Glomerular visceral epithelial cell (primary cell): ENCODE measurements at regions not wholly inside any gene's neighbourhood (a gene's known extent, or its start where the extent isn't known, plus 50 kb on each side); places are given as distances from the start of the nearest gene placed in this dataset.
A peak's percentile ranks its signal among the peaks of the same experiment; 100 is the strongest.

Experiments used
- DNase-seq: peaks from one replicate; pipeline ENCODE4 v3.0.0-alpha.2; 2016; ENCODE audit errors: extremely low spot score

GRCh38 chr12:92582893-92583292 is 119.9 kb upstream of the PLEKHG7 start:
- DNase-seq: no peak

DNA sequence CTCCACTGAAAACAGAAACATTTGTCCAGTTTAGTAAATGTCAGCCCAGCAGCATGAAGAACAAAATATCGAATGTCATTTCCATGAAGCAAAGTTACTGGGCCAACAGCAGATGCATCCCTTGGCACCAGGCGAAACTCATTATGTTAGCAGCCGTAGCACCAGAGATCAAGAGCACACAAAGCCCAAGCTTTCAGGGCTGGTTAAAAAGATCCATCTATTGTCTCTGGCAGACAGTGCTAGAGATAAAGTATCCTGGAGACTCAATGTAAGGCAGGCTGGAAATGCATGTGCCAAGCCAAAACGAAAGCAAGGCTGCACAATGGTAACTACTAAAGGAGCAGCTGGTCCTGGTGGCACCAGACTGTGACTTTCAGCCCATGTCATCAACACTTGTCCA is 120.3 kb upstream of the PLEKHG7 start:
- DNase-seq: no peak

- no peak for DNase-seq
Observed at GRCh38 chr12:92581604-92582003, 121.2 kb upstream of the PLEKHG7 start.

DNA sequence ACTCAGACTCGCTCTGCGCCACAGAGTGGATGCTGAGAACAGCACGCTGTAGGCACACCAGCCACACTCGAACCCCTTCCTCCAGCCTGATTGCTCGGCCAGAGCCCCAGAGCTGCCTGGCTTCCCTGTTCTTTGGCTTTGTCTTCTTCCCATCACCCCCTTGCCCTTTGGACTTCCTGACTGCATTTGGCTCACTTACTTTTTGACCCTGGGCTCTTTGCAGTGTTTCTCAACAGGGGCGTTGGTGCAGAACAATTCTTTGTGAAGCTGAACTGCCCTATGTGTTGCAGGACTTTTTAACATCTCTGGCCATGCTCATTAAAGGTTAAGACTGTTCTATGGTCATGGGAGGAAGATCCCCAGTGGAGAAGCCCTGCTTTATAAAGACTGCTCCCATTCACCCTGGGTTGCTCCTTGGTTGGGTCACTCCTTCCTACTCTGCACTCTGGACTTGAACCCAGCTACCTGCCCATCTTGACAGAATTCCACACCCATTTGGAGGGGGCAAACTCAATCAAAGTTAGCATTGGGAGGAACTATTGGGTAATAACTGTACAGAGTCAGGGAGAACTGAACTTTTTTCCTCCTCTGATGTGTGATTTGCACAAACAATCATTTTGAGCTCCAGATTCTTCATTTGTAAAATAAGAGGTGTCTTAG is 127.7 kb upstream of the PLEKHG7 start:
- no peak for DNase-seq

DNA sequence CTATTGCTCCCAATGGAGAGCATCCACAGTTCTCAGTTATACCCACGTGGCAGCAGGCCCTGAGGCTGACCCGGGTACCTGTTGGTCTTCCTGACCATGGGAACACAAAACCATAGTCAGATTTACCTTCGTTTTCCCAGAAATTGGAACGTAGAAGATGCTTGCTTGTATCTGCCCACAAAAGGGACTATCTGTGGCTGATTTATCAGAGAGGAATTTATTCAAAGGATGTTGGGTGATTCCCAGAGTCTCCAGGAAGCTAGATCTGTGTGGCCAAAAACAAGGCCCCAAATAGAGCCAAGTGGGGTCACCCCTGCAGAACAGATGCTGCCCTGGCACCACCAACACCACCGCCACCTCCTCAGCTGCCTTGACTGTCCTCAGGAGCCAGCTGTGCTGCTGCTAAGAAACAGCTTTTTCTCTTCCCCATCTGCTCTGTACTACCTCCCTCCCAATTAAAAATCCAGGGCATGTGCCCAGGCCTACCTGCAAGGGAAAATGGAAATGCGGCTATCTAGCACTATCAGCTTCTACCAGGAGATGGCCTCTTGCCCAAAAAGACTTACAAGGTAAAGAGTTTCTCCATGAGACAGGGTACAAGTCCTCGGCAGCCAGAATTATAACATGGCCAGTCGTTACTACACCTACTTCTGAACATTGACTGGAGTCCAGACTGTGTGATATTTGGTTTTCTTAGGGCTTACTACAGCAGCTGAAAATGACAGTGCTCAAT is 128.6 kb upstream of the PLEKHG7 start:
- DNase-seq: no peak

- no peak for DNase-seq
Observed at GRCh38 chr12:92573104-92573503, 129.7 kb upstream of the PLEKHG7 start.

- DNase-seq: no peak
Observed at GRCh38 chr12:92571844-92572543, 130.8 kb upstream of the PLEKHG7 start.

- no peak for DNase-seq
Observed at GRCh38 chr12:92571169-92571568, 131.6 kb upstream of the PLEKHG7 start.

DNA sequence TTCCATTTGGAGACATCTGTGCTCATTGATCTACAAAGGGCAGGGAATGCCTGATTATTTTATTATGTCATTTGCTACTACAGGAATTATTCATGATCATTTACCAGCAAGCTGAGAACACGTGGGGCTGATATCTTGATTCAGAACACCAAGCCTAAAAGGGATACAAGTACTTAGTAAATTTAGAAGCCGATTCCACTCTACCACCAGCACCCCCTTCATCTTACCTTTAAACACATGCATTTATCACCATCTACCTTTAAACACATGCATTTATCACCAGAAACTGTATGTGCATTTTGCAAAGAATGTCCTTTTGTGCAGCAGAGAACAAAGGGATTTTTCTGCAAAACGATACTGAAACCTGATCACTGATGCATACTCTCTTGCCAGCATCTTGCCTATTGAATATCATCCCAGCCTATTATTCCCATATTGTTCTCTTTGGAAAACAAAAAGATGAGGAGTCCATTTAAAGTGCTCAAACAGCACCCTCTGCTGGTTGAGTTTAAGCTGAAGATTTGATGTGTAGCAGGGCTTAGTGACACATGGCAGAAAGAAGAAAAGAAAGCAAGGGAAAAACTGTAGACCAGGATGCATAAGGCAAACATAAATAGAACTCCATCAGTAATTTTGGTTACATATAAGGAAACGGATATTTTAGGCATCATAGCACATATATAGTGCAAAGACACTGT is 132.6 kb upstream of the PLEKHG7 start:
- peak; percentile 78 for DNase-seq

DNA sequence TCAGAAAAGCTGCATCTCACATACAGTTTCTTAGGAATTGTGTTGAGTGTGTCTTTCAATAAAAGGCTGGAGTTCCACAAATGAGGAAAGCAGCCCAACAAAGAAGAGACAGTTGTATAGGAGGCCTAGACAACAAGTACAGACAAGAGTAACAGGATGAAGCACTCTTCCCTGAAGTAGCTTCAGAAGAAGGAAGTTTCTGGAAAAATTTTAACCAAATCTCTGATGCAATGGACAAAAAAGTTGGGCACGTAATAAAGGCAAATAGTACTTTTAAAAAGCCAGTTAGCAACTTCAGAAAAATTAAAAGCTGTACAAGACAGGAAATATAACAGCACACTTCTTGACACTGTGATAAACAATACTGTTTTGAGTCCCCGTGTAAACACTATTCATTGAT is 134.1 kb upstream of the PLEKHG7 start:
- no peak for DNase-seq

GRCh38 chr12:92566448-92567019 is 136.3 kb upstream of the PLEKHG7 start:
- DNase-seq: no peak

DNA sequence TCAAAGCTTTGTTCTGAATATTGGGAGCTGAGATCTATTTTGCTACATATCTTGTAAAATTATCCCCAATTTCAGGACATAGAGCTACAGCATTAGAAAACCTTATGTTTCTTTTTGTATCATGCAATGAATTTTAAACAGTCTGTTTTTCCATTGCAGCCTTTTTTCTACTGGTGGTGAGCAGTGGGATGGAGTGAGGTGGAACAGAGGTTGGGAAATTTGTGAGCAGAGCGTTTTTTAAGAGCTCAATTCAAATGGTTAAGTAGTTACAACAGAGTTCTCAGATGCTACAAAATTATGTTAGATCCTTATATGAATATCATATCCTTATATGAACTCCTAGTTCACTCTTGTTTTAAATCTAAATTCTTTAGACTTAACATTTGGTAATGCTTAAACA is 139.0 kb upstream of the PLEKHG7 start:
- DNase-seq: no peak

DNA sequence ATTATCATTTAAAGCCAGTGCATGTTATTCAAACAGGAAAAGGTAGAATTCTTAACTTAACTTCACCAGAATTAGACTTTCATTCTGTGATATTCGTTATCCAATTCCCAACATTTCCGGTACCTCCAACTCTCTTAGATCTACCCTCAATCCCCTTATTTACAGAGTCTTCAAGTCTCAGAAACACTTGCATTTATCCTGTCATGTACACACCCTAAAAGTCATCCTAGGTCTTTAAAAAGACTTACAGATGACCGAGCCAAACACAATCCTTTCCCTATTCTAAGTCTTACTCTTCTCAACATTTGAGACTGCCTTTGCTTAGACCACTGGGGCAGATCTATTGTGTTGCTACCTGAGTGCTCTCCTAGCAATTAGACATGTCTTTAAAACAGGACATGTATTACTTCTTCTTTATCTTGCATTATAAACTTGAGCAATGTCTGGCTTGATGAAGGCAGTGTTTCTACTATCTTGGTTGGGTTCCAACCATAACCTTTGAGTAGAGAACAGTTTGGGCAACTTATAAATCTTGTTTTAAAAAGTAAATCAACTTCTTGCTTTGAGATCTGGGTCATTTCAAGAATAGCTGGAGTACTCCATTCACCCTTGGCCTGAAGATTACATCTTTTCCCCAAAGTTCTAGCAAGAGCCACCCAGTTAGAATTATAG is 140.6 kb upstream of the PLEKHG7 start:
- no peak for DNase-seq

DNA sequence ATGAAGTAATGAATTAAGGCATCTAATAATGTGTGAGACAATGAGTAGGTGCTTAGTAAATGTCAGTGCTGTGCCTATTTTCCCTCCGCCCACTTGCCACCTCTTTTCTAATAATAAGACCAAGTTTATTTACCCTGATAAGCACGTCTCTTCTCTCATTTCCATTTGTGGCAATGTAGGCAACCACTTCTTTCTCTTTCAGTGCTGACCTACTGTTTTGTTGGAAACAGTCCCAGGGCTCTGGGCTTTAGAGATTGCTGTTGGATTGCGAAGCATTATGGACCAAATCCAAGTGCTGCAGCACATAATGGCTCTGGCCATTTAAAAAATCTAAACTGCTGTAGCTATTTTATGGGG is 141.3 kb upstream of the PLEKHG7 start:
- no peak for DNase-seq

GRCh38 chr12:92560713-92561542 is 141.9 kb upstream of the PLEKHG7 start:
- DNase-seq: no peak

GRCh38 chr12:92558806-92559205 is 144.0 kb upstream of the PLEKHG7 start:
- no peak for DNase-seq

- no peak for DNase-seq
Observed at GRCh38 chr12:92558215-92558773, 144.5 kb upstream of the PLEKHG7 start.

GRCh38 chr12:92557422-92557724 is 145.4 kb upstream of the PLEKHG7 start:
- no peak for DNase-seq

DNA sequence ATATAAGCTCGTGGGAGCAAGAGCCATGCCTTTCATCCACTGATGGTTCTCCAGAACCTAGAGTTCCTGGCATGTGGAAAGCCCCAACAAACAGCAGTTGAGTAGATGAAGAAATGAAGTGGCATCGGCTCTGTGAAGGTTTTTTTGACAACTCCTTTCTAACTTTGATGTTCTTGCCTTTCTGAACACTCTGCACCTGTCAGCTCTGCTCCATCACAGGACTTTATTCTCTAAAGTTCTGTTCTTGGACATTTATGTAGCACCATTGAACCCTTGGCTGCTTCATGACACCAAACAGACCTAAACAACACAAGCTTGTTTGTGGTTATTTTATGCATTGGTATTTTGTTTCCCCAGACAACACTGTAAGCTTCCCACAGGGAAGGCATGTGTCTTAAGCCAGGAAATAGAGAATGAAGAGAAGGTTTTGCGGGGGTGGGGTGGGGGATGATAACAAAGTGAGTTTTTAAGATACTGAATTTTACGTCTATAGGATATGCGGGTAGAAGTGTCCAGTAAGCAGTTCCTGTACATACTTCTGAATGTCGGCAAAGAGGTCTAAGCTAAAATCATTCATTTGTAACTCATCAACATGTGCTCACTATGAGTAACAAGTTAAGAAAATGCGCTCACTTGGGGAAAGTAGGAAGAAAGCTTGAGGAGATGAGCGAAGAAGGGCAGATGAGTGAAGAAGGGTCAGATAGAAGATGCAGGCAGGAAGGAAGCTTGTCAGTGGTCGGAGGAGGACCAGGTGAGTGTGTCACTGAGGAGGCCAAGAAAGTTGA is 146.0 kb upstream of the PLEKHG7 start:
- DNase-seq: no peak

DNA sequence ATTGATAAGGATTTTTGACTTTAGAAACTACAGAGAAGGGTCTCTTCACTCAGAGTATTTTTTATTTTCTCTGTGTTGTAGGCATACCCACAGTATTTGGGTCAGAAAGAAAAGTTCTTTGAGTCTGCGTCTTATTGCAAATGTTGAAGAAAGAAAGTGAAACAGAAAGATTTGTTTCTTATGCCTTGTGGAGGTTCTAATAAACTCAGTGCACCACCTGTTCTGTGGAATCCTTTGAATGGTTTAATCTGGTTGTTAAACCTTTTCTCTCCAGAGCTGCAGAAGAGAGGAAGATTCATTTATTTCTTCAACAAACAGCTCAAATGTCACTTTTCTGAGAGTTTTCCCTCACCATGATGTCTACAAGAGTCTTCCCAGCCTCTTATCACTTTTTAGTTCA is 146.6 kb upstream of the PLEKHG7 start:
- DNase-seq: no peak
